NCI-H345 treated with DMSO at 0.1 percent for 48 hours (cell line): ENCODE measurements at regions not wholly inside any gene's neighbourhood (a gene's known extent, or its start where the extent isn't known, plus 50 kb on each side); places are given as distances from the start of the nearest gene placed in this dataset.

Experiments
- DNase-seq: peaks from one replicate; lab custom pipeline; 2025; ENCODE audit not compliant: unreplicated experiment; lab: John Stamatoyannopoulos, UW

DNA sequence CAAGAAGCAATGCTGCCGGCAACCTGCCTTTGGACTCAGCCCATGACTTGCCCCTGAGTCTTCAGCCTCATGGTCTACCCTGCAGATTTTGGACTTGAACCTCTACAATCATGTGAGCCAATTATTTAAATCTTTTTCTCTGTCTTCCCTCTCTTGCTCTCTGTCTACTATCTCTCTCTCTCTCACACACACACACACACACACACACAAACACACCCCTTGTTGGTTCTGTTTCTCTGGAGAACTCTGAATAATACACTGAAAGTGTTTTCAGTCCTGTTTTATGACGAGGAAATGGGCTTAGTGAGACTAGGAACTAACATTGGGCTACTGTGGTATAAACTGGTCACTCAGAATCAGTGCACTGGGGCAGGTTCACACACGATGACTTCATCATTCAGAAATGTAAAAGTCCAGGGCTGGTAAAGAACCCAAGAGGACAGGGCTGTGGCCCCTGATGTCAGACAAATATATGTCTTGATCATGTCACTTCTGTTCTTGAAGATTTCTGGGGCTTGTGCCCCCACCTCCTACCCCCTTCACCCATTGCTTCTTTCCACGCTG, 266.1 kb upstream of the SIX2 start:
- DNase-seq = no peak

DNA sequence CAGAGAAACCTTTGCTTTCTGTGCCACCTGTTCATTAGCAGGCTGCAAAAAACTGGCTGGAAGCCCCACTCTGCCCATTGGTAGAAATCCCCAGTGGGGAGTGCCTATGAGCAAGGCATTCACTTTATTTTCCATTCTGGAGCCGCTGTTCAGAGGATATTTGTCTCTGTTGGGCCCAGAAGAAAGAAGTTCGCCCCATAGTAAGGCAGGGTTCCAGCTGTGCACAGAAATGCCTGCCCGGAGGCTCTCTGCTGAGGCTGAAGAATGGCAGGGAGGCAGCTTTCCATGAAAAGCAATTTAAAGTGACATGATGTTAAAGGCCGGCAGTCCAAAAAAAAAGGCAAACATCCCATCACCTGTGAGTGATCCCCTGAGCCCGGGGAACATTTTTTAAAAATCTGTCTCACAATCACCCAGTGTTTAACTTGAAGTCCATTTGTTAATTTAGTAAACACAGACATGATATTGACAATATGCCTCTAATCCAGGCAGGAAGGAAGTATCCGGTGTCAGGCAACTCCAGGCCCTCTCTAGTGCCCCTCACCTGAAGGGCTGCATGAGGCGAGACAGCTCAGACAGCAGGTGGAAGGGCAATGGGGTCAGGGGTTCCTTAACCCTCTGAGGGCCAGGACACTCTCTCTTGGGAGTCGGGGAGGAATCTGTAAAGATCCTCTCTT, 265.1 kb upstream of the SIX2 start:
- peak; percentile 38 for DNase-seq

DNA sequence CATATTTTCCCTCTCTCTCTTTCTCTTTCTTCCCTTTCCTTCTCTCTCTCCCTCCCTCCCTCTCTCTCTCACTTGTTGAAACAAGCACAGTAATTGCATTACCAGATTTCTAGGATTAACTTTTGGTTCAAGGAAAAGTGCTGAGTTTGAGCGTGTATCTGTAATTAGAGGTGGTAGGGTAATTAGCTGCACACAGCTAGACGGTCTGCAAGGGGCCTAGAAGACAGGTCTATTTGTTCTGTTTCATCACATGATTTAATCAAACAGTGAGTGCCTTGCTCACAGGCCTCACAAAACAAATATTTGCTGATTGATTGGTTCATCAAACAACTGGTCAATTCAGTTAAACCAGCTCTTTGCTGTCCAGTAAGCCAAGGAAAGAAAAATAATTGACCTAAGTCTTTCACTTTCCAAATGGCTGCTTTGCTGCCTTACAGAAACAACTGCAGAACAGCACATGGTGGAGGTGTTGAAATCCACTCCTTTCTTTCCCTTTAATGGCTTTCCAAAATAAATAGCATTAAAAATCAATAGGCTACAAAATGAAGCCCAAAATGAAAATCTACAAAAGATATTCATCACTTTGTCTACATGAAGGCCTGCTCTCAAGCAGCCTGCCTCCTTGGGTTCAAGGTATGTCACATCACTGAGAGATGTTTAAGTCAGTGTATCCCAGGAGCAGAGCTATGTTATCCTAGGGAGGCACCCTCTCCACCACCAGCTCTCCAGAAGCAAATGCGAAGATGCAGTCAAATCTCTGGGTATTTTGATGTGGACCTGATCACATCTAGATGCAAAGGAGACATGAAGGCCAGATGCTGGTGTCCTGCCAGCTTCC, 264.4 kb upstream of the SIX2 start:
- peak; percentile 11 for DNase-seq

DNA sequence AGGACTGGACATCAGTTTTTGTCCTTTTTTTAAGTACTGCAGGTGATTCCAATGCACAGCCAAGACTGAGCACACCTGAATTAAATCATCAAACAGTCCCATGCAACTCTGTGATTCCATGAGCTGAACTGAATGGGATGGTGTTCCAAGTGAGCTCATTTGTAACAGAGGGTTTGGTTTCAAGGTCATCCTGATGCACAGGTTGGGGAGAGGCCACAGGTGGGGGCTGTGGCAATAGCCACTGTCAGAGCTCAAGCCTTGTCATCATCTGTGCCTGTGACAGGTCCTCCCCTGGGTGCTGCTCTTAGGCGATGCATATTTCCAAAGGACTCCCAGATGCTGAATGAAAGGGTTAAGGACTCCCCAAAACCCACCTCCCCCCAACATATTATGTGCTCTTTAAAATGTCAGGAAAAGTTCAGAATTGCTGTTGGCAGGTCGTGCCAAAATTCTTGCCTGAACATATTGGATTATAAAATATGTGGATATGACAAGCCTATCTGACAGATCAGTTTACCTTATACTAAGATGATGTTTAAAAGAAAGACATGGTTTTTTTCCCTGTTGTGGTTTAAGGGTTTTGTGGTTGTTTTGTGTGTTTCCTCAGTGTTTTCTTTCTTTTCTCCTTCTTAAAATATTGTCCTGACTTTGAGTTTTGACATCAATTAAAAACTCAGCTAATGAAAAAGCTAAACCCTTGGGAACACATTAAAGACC, 263.5 kb upstream of the SIX2 start:
- DNase-seq = no peak

DNA sequence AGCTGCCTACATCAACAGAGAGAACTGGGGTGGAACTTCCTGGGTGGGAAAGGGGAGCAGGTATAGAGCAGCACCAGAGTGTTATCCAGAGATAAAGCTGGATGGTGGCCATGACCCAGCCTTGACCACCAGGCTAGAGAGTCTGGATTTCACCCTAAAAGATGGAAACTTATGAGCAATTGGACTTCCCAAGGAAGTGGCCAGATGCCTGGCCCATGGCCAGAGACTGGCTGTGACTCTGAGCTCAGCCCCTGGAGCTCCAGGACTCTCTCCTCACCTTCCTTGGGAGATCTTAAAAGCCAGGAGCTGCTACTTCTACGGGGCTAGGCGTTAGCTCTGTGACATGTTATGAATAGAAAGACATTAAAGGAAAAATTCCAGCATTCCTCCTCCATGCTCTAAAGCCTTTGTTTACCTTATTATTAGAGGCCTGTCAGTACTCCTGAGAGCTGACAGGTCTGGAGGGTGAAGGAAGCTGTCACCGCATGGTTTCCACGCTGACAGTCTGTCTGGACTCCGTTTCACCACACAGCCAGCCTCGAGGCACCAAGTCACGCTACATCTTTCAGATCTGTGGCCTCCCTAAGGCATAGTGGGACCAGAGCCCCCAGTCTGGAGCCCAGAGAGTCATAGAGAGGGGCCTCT, 260.0 kb upstream of the SIX2 start:
- no peak for DNase-seq

DNA sequence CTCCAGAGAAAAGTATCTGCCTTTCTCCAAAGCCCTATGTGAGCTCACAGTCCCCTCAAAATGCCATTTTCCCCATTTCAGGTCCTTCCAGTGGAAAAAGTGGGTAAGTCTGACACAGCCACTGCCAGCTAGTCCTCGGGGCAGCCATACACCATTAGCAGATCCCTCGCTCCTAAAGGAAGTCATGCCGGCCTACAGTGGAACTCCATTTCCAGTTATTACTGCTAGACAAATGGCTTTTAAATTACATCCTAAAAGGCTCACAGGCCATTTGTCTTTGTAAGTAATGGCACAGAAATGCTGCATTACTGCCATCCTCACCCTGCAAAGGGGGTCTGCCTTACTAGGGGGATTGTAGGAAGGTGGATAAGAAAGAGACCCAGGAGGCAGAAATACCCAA, 259.4 kb upstream of the SIX2 start:
- DNase-seq = no peak

DNA sequence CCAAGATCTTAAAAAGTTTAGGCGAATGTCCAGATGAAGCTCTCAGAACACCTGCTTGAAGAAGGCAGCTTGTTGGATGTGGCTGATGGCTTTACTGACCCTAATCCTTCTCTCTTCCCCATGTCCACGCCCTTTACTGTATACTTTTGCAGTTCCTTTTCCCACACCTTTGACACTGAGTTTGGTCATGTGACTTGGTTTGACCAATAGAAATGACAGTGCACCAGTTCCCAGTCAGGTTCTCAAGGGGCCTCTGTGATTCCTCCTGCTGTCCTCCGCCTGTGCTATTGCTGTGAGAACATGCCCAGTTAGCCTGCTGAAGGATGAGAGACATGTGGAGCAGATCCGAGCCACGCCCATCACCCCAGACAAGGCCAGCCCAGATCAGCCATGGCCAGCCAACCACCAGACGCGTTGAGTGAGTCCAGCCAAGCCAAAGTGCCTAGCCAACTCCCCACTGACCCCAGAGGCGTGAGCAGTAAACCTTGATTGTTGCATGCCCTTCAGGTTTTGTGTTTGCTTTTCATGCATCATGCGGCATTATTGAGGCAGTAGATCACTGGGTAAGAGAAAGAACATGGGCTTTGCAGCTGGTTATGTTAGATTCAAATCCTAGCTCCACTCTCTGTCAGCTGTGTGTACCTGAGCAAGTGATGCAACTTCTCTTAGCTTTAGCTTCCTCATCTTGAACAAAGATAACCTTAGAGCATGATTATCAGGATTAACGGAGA, 258.0 kb upstream of the SIX2 start:
- no peak for DNase-seq

DNA sequence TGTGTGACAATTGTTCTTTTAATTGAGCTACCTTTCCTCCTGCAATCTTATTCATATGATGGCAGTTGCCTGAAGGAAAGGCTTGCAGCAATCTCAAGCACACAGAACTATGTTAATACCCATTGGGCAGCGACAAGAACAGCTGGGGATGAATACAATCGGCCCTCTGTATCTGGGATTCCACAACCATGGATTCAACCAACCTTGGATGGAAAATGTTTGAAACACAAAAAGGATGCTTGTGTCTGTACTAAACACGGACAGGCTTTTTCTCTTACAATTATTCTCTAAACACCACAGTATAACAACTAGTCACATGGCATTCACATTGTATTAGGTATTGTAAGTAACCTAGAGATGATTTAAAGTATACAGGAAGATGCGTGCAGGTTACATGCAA, 256.1 kb upstream of the SIX2 start:
- DNase-seq = no peak

DNA sequence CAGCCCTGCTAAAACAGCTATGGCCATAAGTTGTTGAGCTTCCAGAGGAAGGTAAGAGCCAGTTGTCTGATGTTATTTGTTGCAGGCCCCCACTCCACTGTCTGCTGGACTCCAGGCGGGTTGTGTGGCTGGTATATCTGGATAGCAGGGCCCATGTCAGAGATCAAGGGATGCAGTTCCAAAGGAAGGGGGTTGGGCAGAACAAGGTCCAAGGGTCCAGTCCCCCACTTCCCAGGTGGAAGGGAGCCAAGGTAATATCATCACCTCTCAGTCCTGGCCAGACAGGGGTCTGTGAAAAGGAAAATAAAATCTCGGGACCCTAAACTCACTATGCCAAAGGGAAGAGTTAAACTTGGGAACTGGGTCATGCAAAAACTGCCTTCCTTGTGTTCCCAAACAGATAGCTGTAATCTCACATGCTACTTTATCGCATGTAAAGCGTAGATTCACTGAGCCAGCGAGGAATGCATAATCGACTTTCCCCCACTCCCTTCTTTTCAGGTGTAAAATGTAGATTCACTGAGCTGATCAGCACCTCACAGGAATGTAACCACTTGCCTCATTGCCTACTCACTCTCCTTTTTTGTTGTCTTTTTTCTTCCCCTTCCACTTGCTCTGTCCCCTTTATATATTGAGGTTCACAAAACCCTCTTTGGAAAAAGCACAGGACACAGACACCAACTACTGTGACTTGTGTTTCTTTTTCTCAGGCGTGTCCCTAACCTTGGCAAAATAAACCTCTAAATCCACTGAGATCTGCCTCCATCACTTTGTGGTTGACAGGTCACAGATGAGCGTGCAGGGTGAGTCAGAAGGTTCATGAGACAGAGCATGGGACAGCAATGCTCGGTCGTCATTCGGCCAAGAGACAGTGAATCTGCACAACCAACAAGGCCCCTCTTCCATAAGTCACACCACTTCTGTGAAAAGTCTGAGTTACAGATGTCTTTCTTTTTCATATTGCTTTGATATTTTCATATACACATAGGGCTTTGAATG, 255.3 kb upstream of the SIX2 start:
- no peak for DNase-seq

DNA sequence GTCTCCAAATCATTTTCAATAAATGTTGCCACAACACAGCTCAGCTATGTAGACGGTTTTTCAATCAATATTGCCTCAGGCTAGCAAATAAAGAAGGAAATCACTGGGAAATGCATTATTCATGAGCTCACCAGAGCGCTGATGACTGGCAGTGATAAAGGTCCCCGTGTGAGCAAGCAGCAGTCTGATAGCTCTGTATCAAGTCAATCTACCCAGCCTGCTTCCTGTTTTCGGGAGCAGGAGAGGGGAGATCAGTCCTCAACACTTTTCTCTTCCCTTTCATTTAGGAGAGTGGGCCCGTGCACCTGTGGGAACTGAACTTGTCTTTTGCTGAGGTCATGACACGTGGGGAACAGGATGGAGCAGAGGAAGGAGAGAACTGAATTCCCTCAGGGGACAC, 253.9 kb upstream of the SIX2 start:
- peak; percentile 59 for DNase-seq

DNA sequence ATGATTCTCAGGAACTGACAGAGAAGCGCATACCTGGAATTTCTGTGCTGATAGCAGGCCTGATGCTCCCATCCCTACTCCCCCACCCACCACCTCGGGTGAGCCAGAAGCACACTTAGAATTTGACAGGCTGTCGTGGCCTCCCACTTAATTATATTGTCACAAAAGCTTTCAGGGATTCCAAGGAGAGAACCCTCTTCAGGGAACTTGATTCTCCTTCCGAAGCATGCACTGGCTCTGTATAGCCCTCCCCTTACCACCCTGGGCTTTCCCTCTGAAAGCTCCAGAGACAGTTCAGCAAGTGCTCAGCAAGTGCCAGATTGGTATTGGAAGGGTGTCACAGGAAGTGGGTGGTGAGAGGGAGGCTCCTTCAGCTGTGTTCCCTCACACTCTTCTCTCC, 252.5 kb upstream of the SIX2 start:
- no peak for DNase-seq

DNA sequence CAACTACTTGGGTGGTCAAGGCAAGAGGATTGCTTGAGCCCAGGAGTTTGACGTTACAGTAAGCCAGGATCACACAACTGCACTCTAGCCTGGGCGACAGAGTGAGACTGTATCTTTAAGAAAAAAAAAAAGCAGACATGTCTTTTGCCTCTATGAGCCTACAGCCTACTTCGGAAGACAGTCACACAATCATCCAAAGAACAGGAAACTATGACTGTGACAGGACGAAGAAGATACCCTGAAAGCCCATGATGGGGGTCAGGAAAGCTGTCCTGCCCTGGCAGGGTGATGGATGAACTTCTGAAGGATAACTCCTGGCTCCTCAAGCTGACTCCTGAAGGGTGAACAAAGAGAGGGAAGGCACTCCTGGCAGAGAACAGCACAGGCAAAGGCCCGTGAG, 251.7 kb upstream of the SIX2 start:
- DNase-seq = no peak

DNA sequence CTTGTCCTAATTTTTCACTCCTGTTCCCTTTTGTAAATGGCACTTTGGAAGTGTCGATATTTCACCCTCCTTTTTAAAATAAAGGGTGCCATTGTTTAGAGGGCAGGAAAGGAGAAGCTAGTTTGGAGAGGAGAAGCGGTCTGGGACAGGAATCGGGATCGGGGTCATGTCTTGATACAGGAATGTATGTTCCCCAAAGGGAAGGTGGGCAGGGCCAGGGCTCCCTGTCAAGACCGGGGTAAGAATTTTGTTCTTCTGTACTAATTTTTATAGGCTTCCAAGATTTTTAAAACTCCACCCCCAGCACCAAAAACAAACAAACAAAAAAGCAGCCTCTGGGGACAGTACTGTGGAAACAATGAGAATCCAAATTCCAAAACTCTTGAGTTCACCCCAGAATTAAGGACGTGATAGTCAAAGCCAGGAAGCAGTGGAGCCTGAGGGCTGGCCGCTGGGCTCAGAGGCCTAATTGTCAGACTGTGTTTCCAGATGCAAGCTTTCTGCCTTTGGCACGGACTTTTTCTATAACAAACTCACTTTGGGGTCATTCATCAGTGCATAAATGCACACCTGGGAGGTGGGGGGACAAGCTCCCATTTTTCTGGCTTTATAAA, 250.4 kb upstream of the SIX2 start:
- DNase-seq = no peak

DNA sequence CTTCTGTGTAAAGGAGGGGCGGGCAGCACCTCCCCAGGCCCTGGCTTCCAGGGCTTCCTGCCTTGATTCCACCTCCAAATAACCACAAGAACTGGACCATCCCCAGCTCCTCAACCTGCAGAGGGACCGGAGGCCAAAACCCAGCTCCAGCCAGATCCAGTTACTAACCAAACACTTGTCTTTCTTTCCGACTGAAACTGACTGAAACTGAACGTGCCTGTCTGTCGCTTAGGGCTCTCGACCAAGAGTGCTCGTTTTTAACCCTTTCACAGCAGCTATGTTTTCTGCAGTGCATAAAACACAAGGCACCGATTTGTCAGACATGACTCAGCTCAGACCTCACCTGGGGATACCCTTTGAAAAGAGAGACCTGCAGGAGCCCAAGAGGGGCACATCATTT, 249.9 kb upstream of the SIX2 start:
- peak; percentile 89 for DNase-seq

DNA sequence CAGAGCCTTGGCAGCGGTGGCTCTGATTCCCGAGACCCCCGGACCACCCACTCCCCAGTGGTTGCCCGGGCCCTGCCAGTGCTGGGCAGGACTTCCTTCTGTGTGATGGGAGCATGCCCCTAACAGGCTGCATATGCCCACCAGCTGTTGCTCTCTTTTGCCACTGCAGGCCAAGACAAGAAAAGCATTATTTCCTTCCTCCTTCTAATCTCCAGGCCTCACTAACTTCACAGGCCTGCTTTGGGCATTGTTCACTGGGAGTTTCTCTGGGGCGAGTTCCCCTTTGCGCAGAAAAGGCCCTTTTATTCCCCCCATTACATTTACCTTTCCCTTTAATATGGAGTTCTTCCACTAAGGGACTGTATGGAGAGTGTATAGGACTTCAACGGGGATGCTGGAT, 249.1 kb upstream of the SIX2 start:
- no peak for DNase-seq

DNA sequence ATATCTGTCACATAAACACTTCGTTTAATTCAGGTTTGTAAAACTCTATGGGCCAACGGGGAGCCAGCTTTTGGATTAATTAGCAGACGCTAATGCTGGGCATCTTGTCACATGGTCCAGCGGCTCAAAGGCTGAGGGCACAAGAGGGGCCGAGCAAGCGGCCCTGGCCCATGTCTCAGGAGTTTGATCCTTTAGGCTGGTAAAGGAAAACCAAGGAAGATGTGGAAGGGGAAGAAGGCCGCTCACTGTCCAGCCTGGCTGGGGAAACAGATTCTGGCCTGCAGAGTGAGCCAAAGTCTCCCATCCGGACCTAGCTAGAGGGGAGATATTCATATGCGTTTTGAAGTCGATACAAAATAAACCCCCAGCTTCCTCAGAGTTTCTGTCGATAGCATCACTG, 248.6 kb upstream of the SIX2 start:
- no peak for DNase-seq

DNA sequence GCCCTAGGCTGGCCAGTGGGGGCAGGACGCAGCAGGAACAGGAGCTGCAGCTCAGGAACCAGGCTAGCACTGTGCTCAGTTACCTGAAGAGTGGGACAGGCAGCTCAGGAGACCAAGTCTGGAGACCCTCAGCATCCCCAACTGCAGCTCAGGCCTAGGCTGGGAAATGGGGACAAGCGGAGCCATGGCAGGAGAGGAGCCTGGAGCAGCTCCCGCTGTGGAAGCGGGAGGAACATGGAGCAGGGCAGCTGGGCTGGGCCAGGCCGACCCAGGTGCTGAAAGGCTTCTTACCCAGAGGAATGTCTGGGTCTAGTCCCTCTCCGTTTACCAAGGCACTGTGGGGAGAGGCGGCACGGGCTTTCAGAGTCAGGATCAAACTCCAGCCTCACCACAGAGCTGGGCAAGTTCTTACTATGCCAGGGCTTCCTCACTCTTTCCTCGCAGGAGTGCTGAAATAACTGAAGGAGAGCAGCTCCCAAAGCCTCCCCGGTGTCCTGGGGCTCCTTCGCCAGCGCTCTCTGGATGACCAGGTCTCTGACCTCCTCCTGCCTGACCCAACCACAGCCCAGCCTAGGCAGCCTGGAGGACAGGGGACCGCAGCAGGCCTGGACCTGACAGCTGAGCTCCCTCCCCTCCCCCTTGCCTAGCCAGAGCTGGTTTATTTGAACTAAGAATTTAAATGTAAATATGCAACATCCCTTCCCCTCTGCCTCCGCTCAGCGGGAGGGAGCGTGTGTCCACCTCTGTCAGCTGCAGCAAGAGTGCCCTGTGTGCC, 247.8 kb upstream of the SIX2 start:
- DNase-seq = no peak

DNA sequence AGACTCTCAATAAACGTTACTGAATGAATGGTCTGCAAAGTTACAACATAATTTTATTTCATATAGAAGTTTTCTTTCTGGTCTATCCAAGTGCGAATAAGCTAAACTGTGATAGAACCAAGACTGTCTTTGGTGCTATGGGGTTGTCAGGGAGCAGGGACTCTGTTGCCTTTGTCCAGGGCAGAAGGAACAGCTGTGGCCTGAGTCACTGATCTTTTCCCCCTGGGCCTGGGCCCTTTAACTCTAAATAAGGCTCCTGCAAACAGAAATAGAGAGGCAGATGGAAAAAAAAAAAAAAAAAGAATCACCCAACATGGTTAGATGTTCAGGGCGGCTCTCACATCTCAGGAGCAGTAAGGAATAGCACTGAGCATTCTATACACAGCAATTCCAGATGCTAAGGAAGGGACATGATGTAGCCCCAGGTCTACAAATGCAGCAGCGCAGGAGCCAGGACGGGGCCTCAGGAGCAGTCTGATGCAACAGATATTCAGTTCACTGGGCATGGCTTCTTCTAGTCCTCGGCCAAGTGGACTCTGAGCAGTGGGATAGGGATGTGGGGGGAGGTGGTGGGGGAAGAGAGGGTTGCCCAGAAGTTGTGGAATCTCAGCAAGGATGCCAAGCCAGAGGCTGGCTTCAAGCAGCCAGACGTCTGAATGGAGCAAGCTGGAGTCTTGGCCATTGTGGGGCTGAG, 247.1 kb upstream of the SIX2 start:
- no peak for DNase-seq
